OCI-LY1 (cell line): ENCODE measurements at regions not wholly inside any gene's neighbourhood (a gene's known extent, or its start where the extent isn't known, plus 50 kb on each side); places are given as distances from the start of the nearest gene placed in this dataset.

Experiments used
- H2AFZ ChIP-seq: fragments of 200-600 bp; sonication (generic), shearing (Covaris generic); 2 replicates; pipeline ENCODE4 v1.6.0; 2014; ENCODE audit warnings: antibody characterized with exemption, mild to moderate bottlenecking, low read length
- H3F3A ChIP-seq: fragments of 200-600 bp; sonication (generic), shearing (Covaris generic); 2 replicates; pipeline ENCODE4 v1.6.0; 2014; ENCODE audit warnings: mild to moderate bottlenecking, antibody characterized with exemption, low read length, moderate library complexity; ENCODE audit not compliant: insufficient read depth
- H3K27ac ChIP-seq: fragments of 200-600 bp; sonication (generic); 2 replicates; pipeline ENCODE4 v1.5.1; 2014; ENCODE audit warnings: low read length, mixed run types, mild to moderate bottlenecking, low read depth; ENCODE audit not compliant: poor library complexity, severe bottlenecking
- H3K27me3 ChIP-seq: fragments of 200-600 bp; sonication (generic); 2 replicates; pipeline ENCODE4 v1.6.0; 2014; ENCODE audit warnings: antibody characterized with exemption, mild to moderate bottlenecking, low read length, moderate library complexity; ENCODE audit not compliant: insufficient read depth
- H3K36me3 ChIP-seq: fragments of 200-600 bp; sonication (generic); 2 replicates; pipeline ENCODE4 v1.6.1; 2014; ENCODE audit warnings: mild to moderate bottlenecking, antibody characterized with exemption, low read length, moderate library complexity, mixed read lengths; ENCODE audit not compliant: insufficient read depth
- H3K4me1 ChIP-seq: fragments of 200-600 bp; sonication (generic); 2 replicates; pipeline ENCODE4 v1.5.1; 2014; ENCODE audit warnings: mild to moderate bottlenecking, low read length, moderate library complexity; ENCODE audit not compliant: insufficient read depth, severe bottlenecking
- H3K4me2 ChIP-seq: fragments of 200-600 bp; sonication (generic), shearing (Covaris generic); 2 replicates; pipeline ENCODE4 v1.6.1; 2014; ENCODE audit warnings: low read length
- H3K4me3 ChIP-seq: fragments of 200-600 bp; sonication (generic); 2 replicates; pipeline ENCODE4 v1.5.1; 2014; ENCODE audit warnings: low read length, low read depth, mild to moderate bottlenecking, mixed read lengths; ENCODE audit not compliant: poor library complexity, severe bottlenecking
- H3K79me2 ChIP-seq: fragments of 200-600 bp; shearing (Covaris generic); 2 replicates; pipeline ENCODE4 v1.6.1; 2016; ENCODE audit warnings: mixed run types, low read length, mixed read lengths; ENCODE audit not compliant: insufficient read depth
- H3K9ac ChIP-seq: fragments of 200-600 bp; sonication (generic), shearing (Covaris generic); 2 replicates; pipeline ENCODE4 v1.6.1; 2014; ENCODE audit warnings: mild to moderate bottlenecking, low read length, mixed read lengths
- H3K9me2 ChIP-seq: fragments of 200-600 bp; sonication (generic), shearing (Covaris generic); 2 replicates; pipeline ENCODE4 v1.6.1; 2014; ENCODE audit warnings: low read depth, mild to moderate bottlenecking, low read length, mixed read lengths
- H3K9me3 ChIP-seq: fragments of 200-600 bp; shearing (Covaris generic); 2 replicates; pipeline ENCODE4 v1.6.1; 2014; ENCODE audit warnings: low read length, mixed read lengths
- H4K20me1 ChIP-seq: fragments of 200-600 bp; sonication (generic), shearing (Covaris generic); 2 replicates; pipeline ENCODE4 v1.6.0; 2016; ENCODE audit warnings: mild to moderate bottlenecking, low read length; ENCODE audit not compliant: insufficient read depth
- CTCF ChIP-seq: fragments of 200-600 bp; sonication (generic), shearing (Covaris generic); IDR thresholded peaks from 2 replicates; pipeline ENCODE4 v1.5.1; 2017; ENCODE audit warnings: mild to moderate bottlenecking, antibody characterized with exemption, low read length, moderate library complexity, mixed read lengths
- EZH2 ChIP-seq: fragments of 200-600 bp; sonication (generic), shearing (Covaris generic); IDR thresholded peaks from 2 replicates; pipeline ENCODE4 v1.8.0; 2017; ENCODE audit warnings: borderline replicate concordance, mixed run types, mild to moderate bottlenecking, antibody characterized with exemption, low read length, moderate library complexity, mixed read lengths

GRCh38 chrX:143121477-143121876 lies 95.7 kb downstream of the SPANXN4 start:
- H3K27me3 ChIP-seq = no peaks in the 10 kb centered on the region
- H3K36me3 ChIP-seq = no peaks in the 10 kb centered on the region
- no peak for TF ChIP-seq EZH2
- TF ChIP-seq CTCF = no peak
- H3K4me3 ChIP-seq = no peak overlapping the region
- H3K79me2 ChIP-seq = no peaks in the 10 kb centered on the region
- no peaks in the 10 kb centered on the region for H4K20me1 ChIP-seq
- no peak overlapping the region for H3K9ac ChIP-seq
- no peaks in the 10 kb centered on the region for H3K4me1 ChIP-seq
- H3K9me2 ChIP-seq = no peaks in the 10 kb centered on the region
- no peak overlapping the region for H3K4me2 ChIP-seq
- H2AFZ ChIP-seq = no peak overlapping the region
- no peak overlapping the region for H3K27ac ChIP-seq
- H3K9me3 ChIP-seq = no peaks in the 10 kb centered on the region
- no peaks in the 10 kb centered on the region for H3F3A ChIP-seq

GRCh38 chrX:143115466-143115865 lies 89.7 kb downstream of the SPANXN4 start:
- Histone ChIP-seq H3K27ac (no peak overlapping the region), H2AFZ (no peak overlapping the region), H3K4me3 (no peak overlapping the region), H3K4me1 (no peaks in the 10 kb centered on the region), H3K9me3 (no peaks in the 10 kb centered on the region), H3K4me2 (no peak overlapping the region), H3K9ac (no peak overlapping the region), H3F3A (no peaks in the 10 kb centered on the region), H3K79me2 (no peaks in the 10 kb centered on the region), H4K20me1 (no peaks in the 10 kb centered on the region), H3K36me3 (no peaks in the 10 kb centered on the region), H3K9me2 (no peaks in the 10 kb centered on the region), H3K27me3 (no peaks in the 10 kb centered on the region)
- TF ChIP-seq EZH2 (no peak), CTCF (no peak)

GRCh38 chrX:143095816-143096215 lies 70.1 kb downstream of the SPANXN4 start:
- no peak overlapping the region for H2AFZ ChIP-seq
- H3K36me3 ChIP-seq = no peaks in the 10 kb centered on the region
- no peaks in the 10 kb centered on the region for H3K27me3 ChIP-seq
- H3K27ac ChIP-seq = no peak overlapping the region
- H4K20me1 ChIP-seq = no peaks in the 10 kb centered on the region
- H3K4me3 ChIP-seq = no peak overlapping the region
- H3K79me2 ChIP-seq = no peaks in the 10 kb centered on the region
- H3K4me2 ChIP-seq = no peak overlapping the region
- no peaks in the 10 kb centered on the region for H3F3A ChIP-seq
- H3K9ac ChIP-seq = no peak overlapping the region
- no peaks in the 10 kb centered on the region for H3K4me1 ChIP-seq
- no peaks in the 10 kb centered on the region for H3K9me2 ChIP-seq
- no peaks in the 10 kb centered on the region for H3K9me3 ChIP-seq
- no peak for TF ChIP-seq EZH2
- no peak for TF ChIP-seq CTCF
